GM19455 (cell line): ENCODE measurements at regions not wholly inside any gene's neighbourhood (a gene's known extent, or its start where the extent isn't known, plus 50 kb on each side); places are given as distances from the start of the nearest gene placed in this dataset.
"Not testable (repeated sequence)": the region's sequence is repeated elsewhere in the genome, so short reads cannot be mapped to it uniquely, and the experiment has no call there.

ENCODE experiments used
- ATAC-seq: cut with Tn5 transposase; IDR thresholded peaks from one replicate; pipeline ENCODE4 v1.9.1; 2021; ENCODE audit not compliant: unreplicated experiment

DNA sequence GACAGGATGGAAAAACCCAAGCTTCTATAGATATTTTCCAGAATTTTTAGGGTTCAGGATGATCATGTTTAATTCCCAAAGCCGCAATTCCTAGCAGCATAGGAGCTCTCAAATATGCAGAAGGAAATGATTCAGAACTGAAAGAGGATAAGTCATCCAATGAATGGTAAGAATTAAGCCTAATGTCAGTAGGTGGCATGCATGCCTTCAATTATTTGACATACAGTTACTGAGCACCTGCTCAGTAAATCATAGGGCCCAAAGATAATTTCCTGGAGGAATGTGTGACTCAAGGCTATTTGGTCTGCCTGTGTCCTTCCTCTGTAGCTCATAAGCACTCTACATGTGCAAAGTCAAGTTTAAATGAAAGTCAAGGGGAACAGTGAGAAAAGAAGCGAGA, 116.8 kb upstream of the SLC38A4 start:
- no peak for ATAC-seq

DNA sequence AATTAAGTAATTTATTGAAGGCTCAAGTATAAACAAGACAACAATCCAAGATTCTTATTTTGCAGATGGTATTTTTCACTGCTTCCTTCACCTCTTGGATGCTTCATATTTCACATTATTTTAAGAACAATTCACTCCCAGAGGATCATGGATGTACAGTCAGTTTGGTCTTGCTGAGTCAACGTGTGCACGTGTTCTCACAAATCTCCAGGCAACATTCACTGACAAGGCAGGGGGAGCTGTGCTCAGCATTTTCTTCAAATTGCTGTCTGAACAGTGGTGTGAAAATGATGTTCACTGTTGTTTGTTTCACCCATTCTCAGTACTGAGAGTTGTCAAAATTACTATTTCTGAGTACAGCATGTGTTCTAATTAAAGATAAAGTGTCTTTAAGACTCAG, 118.3 kb upstream of the SLC38A4 start:
- no peak for ATAC-seq

DNA sequence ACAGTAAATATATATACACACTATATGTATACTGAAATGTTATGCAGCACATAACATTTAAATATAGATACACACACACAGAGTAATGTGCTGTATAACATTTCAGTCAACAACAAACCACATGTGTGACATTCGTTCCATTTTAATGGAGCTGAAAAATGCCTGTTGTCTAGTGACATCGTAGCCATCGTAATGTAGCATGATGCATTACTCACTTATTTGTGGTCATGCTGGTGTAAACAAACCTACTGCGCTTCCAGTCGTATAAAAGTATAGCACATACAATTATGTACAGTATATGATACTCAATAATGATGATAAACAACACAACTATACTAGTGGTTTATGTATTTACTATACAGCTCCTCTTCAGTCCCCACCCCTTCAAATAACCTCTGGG, 119.0 kb upstream of the SLC38A4 start:
- no peak for ATAC-seq

DNA sequence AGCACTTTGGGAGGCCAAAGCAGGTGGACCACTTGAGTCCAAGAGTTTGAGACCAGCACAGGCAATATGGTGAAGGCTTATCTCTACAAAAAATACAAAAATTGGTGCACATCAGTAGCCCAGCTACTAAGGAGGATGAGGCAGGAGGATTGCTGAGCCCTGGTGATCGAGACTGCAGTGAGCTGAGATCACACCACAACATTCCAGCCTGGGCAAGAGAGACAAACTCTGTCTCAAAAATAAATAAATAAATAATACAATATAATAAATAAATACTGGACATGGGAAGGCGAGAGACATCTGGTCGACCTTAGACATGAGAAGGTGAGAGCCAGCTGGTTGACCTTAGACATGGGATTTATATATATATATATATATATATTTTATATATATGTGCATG, 119.8 kb upstream of the SLC38A4 start:
- no peak for ATAC-seq

DNA sequence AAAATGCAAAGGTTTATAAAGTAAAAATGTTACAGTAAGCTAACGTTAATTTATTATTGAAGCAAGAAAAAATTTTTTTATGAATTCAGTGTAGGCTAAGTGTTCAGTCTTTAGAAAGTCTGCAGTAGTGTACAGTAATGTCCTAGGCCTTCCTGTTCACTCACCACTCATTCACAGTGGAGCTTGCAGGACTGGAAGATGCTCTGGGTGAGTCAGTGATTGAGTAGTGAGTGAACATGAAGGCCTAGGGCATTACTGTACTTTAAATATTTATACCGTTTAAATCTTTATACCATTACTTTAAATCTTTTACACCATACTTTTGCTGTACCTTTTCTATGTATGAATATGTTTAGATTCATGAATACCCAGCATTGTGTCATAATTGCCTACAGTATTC, 120.3 kb upstream of the SLC38A4 start:
- ATAC-seq = no peak

DNA sequence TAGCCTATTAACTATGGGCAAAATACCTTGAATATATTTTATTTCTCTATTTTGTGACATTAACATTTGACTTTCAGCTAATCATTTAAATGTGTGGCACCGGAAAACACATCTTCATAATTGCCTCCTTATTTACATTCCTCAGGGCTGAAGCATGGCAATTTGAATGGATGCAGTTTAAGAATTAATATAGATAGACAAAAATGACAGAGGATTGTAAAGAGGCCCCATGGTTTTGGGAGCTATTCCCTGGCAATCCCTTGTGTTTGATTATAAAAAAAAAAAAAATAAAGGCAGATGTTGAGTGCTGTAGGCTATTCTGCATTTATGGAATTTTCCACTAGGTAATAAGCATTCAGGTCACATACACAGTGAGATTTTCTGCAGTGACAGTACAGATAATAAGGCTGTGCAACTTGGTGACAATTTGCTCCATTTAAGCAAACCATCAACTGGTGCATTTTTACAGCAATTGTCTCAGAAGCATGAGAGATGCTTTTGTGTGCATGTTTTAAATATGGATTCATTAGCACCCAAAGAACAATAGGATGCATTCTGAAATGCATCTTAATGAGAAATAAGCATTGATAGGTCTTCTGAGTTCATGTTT, 123.2 kb upstream of the SLC38A4 start:
- no peak for ATAC-seq

DNA sequence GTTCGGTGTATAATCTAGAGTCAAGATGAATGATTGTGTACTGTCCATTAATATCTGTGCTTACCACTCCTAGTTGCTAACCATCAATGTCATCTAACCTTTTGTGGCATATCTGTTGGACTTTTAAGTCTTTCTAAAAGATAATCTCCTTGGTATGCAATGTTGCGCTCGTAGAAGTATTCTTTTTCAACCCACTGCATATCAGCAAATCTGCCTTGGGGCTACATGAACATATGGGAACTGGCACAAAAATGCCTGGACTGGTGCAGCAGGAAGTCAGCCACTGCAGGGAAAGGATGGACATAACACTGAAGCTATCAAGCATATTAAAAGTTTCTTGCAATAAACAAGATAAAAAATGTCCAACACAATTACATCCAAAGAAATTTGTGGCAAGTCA, 124.3 kb upstream of the SLC38A4 start:
- ATAC-seq = no peak

DNA sequence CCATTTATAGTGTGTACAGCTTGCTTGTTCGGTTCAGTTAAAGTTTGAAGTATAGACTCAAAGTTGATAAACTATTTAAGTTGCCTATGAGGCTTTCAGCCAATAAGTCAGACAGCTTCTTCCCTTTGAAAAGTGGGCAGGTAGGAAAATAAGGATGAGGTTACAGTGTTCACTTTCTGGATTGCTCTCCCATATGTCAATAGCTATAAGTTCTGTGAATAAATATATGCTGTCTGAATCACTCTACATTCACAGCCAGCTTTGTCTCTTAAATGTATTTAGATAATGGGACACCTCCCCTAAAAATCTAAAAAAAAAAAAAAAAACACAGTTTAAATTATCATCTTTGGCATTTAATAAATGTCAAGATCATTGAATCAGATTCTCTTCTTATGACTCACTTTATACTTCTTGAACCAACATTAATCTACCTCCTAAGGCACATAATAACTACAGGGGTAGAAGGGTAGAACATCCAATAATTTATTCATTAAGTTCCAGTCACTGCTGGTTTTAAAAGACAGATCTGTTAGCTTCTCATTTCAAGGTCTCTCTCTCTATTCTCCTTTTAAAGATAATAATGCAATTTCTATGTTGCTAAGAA, 126.4 kb upstream of the PCED1B start:
- ATAC-seq = no peak

DNA sequence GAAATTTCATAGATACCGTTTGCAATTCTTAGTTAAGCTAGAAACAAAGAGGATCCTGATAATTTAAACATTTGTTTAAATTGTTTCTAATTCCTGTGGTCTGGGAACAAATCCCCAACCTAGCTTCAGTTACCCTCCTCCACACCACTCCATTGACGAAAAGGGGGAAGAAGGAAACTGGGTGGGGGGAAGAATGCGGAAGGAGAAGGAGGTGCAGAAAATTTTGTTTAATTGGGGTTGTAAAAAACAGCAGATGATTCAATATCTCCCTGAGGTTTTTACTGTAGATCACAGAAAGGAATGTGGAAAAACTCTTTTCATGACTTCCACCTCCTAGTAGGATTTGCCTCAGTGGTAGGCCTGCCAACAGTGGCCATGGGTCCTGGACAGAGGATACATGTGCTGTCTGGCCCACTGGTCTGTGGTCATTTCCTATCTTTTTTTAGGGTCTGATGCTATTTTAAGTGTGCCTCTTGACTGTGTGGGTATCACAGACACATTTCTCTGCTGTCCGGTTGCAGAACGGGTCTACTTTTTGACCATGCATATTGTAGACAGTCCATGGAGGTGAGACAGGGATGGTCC, 122.9 kb upstream of the PCED1B start:
- ATAC-seq = no peak

DNA sequence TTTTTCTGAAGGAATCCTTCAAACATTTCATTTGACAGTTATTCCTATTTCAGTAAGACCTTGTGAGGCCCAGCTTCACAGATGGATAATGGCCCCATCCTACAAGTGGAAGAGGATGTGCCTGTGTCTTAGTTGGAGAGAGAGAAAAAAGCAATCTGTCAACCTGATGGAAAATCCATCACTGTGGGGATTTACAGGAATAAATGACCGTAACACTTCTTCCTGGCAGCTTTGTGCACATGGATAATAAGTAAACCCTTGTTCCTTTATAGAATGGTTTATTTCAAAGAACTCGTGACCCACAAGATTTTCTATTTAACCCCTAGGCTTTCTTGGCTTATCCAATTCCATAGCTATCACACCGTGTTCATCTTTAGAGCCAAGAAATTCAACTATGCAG, 121.4 kb upstream of the PCED1B start:
- ATAC-seq = no peak

DNA sequence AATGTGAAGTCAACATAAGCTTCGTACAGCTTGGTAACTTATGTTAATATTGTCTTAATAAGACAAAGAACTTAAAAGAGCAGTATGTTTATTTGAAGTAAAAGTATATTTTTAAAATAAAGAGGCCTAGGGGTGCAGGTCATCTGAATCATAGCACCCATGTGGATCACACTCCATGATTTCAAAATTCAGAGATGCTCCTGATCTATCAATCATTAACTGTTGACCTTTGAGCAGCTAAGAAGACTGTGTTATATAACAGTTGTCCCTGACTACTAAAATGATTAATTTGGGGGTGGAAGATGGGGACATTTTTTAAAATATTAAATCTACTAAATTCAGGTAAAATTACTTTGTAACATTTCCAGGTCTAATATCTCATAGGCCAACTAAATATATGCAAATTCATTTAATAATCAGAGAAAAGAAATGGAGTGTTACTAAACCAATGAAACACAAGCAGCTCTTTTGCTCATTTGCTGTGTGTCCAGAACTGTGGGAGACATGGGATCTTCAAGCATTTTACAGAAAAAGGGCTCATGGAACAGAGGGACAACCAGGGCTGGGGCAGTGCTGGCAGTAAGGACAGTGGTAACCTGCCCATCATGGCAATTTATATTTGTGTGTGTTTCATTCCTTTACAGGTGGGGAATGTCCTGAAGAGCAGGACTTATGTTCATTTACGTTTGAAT, 120.7 kb upstream of the PCED1B start:
- ATAC-seq = no peak

DNA sequence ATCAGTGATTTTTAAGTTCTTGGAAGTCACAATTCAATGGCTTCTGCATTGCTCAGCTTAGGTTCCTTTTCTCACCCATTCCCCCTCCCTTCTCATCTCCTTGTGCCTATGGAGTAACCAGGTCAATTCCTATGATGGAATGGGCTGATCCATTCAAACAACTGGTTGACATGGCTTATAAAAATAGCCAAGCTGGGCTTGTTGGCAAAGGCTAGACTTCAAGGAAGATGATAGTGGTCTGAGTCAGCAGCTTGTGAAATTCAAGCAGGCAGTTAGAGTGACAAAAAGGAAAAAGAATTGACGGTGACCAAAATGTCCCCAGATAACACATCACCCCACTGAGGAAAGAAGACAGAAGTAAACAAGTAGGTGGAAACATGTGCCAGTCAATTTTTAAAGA, 119.9 kb upstream of the PCED1B start:
- no peak for ATAC-seq

DNA sequence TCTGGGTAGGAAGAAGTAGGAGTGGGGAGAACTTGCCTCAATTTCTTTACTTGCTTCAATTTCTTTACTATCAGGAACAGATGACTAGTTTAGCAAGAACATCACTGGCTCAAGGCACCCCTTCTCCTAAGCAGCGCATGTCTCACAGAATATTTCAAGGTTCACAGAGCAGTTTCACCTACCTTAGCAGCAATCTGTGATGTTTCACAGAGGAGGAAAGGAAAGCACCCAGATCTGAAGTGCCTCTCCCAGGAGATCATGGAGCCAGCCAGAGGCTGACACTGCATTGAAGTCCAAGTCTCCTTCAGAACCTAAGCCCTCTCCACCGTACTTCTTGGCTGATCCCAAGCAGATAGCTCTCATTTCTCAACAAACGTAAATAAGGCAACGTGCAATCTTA, 118.7 kb upstream of the PCED1B start:
- no peak for ATAC-seq

DNA sequence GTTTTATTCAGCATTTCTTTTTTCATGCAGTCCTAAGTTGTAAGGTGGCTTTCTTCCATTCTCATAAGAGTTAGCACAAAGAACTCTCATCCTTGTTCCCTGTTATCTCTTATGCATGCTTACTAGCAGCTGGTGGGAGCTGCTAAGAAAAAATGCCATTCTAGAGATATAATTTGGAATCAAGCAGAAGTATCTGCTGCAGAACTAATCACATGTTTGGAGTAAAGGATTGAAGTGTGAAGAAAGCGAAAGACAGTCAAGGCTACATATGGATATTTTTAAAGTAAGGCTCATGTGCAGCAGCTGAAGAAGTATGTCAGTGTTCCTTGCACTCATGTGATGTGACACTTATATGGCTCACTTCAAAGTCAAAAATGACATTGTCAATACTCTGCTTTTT, 116.2 kb upstream of the PCED1B start:
- ATAC-seq = no peak

DNA sequence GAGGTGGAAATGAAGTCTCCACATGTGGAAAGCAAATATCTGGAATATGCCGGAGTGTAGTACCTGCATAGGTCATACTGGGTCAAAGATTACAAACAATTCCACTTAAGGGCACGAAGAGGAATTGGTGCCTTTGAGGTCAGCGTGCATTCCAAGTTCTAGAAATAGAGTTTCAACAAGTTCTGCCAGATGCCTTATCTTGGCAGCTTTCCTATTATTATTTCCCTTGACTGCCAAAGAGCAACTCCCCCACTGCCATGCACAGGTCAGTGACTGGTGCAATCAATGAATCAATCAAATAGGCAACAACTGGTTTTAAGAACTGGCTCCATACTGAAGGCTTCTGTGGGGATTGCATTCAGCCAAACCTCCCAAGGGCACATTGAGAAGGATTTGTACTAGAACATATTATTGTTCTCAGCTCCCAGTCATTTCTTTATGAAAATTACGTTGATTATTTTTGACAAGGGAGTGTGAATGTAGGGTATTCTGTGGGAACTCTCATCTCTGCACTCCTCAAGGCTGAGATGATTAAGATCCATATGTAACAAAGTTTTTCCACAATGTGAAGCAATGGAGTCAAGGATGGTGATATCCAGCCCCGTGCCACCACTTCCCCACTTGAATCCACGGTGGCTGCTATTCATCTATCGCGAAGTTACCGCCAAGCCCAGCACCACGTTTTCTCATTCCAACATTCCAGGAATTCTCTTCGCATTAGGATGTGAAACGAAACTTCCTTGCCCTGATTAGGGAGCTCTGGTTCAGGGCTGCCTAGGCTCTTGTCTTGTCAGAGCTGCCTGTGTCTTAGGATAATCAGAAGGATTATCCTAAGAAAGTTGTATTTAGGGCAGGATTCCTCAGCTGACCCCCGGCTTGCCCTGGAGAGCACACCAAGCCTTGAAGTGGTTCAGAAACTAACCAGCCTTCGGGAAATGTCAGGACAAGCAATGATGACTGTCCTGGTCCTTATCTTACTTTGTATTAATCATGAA, 115.1 kb upstream of the PCED1B start:
- no peak for ATAC-seq

DNA sequence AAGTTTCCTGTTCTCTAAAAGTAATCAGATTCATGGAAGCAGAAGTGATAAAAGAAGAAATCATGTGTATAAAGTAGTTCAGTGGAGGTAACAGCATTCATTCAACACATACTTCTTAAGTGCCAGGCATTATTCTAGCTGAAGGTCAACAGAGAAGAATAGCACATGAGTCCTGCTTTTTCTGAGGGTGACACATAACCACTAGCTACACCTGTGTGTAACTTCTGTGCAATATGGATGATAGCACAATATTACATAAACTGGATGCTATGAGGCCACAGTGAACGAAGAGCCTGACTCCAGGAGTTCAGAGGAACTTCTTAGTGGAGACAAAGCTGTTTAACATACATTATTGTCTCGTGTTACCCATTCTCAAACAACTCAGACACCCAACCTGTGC, 114.3 kb upstream of the PCED1B start:
- no peak for ATAC-seq

DNA sequence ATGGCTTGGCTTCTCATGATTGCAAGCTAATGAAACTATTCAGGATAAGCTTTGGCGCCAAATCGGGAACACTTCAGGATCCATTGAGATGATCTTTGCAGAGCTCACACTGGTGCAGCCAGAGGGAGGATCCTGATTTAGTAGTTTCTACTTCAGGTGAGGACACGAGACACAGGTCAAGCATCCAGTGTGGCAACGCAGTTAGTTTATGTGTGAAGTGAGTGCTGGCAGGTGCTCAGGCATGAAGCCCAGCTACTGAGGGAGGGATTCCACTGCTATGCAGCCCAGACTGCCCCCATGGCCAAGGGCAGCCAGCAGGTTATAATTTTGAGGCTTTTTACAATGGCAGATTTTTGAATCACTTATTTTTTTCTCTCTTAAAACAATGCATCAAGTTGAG, 113.5 kb upstream of the PCED1B start:
- ATAC-seq = no peak

DNA sequence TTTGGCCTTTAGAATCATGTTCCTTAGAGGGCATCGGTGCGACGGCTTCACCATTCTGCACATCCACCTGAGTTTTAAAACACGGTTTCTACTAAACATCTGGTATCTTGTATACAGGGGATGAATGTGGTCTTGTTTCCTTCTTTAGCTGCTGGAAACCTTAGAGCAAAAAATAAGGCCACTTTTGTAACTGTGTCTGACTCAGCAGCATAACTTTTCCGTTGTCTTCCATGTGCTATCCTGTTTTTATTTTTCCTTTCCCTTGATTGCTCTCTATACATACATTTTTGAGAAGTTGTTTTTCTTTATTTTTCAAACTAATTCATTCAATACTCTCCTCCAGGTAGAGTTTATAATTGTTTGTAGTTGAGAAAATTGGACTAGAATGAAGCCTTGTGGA, 108.8 kb upstream of the PCED1B start:
- no peak for ATAC-seq

DNA sequence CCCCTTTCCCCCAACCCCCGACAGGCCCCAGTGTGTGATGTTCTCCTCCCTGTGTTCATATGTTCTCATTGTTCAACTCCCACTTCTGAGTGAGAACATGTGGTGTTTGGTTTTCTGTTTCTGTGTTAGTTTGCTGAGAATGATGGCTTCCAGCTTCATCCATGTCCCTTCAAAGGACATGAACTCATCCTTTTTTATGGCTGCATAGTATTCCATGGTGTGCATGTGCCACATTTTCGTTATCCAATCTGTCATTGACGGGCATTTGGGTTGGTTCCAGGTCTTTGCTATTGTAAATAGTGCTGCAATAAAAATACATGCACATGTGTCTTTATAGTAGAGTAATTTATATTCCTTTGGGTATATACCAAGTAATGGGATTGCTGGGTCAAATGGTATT, 105.5 kb upstream of the PCED1B start:
- ATAC-seq = not testable (repeated sequence)

DNA sequence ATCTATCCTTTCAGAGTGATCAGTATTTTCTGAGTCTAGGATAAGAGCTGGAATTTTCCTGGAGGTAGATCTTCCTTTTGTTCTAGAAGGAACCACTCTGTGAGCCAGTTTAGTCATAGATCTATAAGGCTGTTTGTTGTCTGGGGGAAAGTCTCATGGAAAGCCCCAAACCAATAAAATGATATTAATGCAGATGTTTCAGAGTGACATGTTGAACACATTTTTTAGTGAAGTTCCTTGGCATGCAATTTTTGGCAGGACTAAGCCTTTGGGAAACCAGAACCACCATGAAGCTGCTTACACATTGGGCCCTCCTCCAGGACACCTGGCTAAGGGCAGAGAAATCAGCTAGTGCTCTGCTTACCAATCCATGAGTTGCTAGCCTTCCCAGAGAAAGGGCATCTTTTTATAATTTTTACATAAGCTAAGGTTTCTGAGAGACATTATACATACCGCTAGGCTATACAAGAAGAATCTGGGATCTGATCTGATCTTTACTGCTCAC, 101.5 kb upstream of the PCED1B start:
- no peak for ATAC-seq

DNA sequence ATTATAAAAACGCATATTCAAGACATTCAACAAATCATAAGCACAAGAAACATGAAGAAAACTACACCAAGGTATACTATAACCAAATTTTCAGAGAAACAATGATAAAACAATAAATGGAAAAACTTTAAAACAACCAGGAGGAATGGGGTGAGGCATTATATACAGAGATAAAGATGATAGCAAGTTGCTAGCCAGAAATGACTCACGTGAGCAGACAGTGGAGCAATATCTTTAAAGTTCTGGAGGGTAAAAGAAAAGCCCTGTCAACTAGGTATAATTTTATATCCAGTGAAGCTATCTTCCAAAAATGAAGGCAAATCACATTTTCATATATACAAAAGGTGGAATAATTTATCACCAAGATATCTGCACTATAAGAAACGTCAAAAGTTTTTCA, 97.8 kb upstream of the PCED1B start:
- ATAC-seq = no peak
